GM21576 (cell line): ENCODE measurements at regions not wholly inside any gene's neighbourhood (a gene's known extent, or its start where the extent isn't known, plus 50 kb on each side); places are given as distances from the start of the nearest gene placed in this dataset.
"Not testable (repeated sequence)": the region's sequence is repeated elsewhere in the genome, so short reads cannot be mapped to it uniquely, and the experiment has no call there.

Experiments
- ATAC-seq: cut with Tn5 transposase; IDR thresholded peaks from one replicate; pipeline ENCODE4 v1.9.1; 2021; ENCODE audit warnings: mild to moderate bottlenecking, moderate library complexity; ENCODE audit not compliant: unreplicated experiment

GRCh38 chr2:65625982-65626381 lies 193.6 kb upstream of the SPRED2 start:
- ATAC-seq: no peak

GRCh38 chr2:65622951-65623535 lies 190.6 kb upstream of the SPRED2 start:
- no peak for ATAC-seq

GRCh38 chr2:65622499-65622898 lies 190.1 kb upstream of the SPRED2 start:
- ATAC-seq: no peak

DNA sequence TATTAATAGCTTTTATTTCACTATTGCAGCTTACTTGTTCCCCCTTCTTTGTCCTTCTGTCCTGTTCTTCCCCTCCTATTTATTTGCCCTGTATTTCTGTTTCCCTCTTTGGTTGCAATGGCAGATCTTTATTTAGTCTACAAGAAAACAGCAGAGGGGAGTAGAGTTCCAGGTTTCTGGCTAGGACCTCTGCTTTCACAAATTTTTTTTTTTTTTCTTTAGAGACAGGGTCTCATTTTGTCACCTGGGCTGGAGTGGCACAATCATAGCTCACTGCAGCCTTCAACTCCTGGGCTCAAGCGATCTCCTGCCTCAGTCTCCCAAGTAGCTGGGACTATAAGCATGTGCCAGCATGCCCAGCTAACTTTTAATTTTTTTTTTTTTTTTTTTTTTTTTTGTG lies 188.1 kb upstream of the SPRED2 start:
- no peak for ATAC-seq

- no peak for ATAC-seq
These were observed 187.6 kb upstream of the SPRED2 start for GRCh38 chr2:65620026-65620425.

DNA sequence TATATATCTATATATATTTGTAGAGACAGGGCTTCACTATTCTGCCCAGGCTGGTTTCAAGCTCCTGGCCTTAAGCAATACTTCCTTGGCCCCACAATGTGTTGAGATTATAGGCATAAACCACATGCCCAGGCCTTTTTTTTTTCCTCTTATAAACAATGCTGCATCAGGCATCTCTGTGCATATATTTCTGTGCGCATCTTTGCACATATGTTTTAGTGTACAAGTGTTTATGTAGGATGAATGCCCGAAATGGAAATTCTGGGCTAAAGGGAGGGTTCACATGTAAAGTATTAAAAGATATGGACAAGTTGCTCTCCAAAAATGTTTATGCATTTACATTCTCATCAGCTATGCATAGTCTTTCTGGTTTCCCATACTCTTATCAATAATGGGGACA lies 183.2 kb upstream of the SPRED2 start:
- no peak for ATAC-seq

DNA sequence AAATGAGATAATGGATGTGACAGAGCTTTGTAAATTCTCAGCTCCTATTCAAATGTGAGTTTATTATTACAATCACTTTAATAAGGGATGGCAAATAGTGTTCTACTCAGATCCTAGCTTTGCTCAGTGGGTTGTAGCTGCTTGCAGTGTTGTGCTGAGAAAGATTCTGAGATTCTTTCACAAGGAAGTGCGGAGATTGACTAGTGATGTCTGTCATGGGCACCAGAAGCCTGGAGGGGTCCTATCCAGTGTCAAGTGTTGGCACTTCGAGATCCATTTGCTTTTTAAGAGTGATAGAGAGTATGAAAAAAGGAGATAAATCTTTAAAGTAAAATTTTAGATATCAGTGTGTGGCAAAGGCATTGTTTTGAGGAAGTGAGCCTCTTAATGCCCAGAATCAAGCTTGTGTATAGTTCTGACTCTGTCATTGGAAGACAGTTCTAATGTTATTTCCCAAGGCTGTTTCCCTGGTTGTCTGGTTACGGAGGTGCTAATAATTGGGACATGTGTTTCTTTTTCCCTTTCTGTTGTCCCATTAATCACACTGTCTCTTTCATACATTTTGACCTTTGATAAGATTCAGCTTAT lies 181.7 kb upstream of the SPRED2 start:
- ATAC-seq: no peak

GRCh38 chr2:65611488-65611887 lies 179.1 kb upstream of the SPRED2 start:
- no peak for ATAC-seq

GRCh38 chr2:65608916-65609315 lies 176.5 kb upstream of the SPRED2 start:
- ATAC-seq: no peak

GRCh38 chr2:65608466-65608865 lies 176.1 kb upstream of the SPRED2 start:
- no peak for ATAC-seq

DNA sequence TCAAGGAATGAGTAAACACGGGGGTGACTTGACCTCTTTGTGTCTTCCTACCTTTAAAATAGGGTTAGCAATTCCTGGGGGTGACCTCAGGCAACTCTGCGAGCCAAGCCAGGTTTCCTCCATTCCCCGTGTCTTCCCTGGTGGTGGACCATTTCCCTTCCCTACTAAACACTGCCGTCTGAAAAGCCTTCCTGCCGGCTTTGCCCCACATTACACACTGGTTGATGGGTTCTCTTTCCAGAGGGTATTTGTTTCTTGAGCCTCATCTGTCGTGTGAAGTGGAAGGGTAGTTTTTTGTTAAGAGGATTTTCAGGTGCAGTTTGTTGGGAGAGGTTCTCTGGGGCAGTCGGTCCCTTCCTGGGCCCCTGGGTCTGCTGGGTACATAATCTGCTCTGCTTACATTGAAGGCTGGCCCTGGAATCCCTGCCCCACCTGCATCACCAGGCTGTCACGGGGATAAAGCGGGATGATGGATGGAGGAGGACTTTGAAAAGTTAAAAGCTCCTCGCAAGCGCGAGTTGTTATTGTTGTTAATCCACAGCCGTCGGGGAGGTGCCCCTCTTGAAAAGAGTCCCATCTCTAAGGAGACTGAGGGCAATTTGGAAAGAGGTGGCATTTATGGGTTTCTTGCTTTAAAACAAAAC lies 175.4 kb upstream of the SPRED2 start:
- ATAC-seq: no peak

GRCh38 chr2:65605743-65606058 lies 173.3 kb upstream of the SPRED2 start:
- ATAC-seq: peak; percentile 33

- ATAC-seq: peak; percentile 30
These were observed 172.8 kb upstream of the SPRED2 start for GRCh38 chr2:65605058-65605742.

- ATAC-seq: no peak
These were observed 171.8 kb upstream of the SPRED2 start for GRCh38 chr2:65604246-65604645.

GRCh38 chr2:65602603-65603235 lies 170.3 kb upstream of the SPRED2 start:
- no peak for ATAC-seq

GRCh38 chr2:65600871-65601270 lies 168.5 kb upstream of the SPRED2 start:
- ATAC-seq: not testable (repeated sequence)

- ATAC-seq: not testable (repeated sequence)
These were observed 168.0 kb upstream of the SPRED2 start for GRCh38 chr2:65600351-65600750.

DNA sequence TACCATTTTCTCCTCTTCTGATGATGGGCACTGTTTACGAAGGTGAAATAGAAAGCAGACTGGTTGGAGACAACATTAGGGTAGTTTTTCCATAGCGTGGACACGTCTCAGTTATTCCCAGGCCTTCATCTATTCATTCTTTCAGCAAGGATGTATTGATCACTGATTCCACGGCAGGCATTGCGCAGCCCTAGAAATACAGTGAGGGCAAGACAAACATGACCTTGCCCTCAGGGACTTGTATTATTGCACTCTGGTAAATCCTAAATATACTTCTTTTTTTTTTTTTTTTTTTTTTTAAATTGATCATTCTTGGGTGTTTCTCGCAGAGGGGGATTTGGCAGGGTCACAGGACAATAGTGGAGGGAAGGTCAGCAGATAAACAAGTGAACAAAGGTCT lies 167.3 kb upstream of the SPRED2 start:
- ATAC-seq: no peak

DNA sequence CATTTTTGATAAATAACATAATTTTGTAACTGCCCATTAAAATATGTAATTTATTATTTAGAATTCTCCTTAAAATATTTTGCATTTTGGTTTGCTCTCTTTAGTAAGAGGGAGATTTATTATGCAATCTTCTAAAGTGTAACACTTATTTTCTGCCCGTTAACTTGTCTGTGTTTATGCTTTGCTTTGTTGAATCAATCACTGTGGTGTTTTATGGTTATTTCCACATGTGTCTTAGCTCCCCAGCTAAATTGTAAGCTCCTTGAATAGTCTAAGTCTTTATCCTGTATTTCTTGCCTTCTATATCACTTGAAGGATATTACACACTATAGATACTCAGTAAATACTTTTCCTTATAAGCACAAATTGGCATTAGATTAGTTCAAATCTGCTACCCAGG lies 166.6 kb upstream of the SPRED2 start:
- ATAC-seq: no peak

DNA sequence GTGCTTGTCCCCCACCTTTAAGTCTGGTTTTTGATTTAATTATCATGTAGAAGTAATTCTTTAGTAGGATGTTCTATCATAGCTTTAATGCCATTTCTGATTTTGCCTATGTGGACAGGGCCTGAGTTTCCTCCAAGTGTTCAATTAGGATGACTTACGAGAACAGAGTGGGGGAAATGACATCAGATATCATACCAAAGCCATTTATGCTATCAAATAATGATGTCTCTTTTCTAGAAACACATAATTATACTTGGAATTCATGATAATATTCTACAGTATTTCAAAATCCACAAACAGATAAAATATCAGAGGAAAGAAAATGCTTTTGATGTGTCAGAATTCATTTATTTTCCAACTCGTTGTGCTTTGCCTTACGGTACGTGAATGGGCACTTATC lies 165.9 kb upstream of the SPRED2 start:
- ATAC-seq: no peak

DNA sequence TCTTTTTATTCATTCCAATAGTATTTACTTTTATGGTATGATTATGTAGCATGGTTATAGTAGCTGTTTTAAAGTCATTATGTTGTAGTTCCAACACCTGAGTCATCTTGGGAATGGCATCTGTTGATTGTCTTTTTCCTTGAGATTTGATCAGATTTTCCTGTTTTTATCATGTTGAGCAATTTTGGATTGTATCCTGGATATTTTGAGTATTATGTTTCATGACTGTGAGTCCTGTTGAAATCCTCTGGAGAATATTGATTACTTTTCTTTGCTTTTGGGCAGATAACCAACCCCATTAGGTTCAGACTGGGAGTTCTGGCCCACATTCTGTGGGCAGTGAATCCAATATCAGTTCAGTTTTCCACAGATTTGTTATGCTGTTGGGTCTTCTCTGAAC lies 163.2 kb upstream of the SPRED2 start:
- no peak for ATAC-seq

GRCh38 chr2:65594150-65594549 lies 161.8 kb upstream of the SPRED2 start:
- no peak for ATAC-seq
